Bronchial epithelial cell (primary cell): ENCODE measurements at regions not wholly inside any gene's neighbourhood (a gene's known extent, or its start where the extent isn't known, plus 50 kb on each side); places are given as distances from the start of the nearest gene placed in this dataset.
A peak's percentile ranks its signal among the peaks of the same experiment; 100 is the strongest.
"Not testable (repeated sequence)": the region's sequence is repeated elsewhere in the genome, so short reads cannot be mapped to it uniquely, and the experiment has no call there.

Experiments used
- DNase-seq: peaks from one replicate; pipeline ENCODE4 v3.0.0-alpha.2; 2010; ENCODE audit warnings: low read depth
- FAIRE-seq: peaks from 2 replicates; lab custom pipeline; 2011; peaks lifted over from hg19 to GRCh38; lab: Jason Lieb, UNC
- H3K27me3 ChIP-seq: 2 replicates; pipeline ENCODE4 v1.5.1; 2011; ENCODE audit warnings: low read length; ENCODE audit not compliant: control insufficient read depth, insufficient read depth
- H3K36me3 ChIP-seq: 2 replicates; pipeline ENCODE4 v1.5.1; 2011; ENCODE audit warnings: low read length; ENCODE audit not compliant: control insufficient read depth, insufficient read depth
- H3K4me3 ChIP-seq: 2 replicates; pipeline ENCODE4 v1.5.1; 2011; ENCODE audit warnings: mild to moderate bottlenecking, low read depth, low read length, control low read depth
- TF ChIP-seq, protein P1 (sequence below): IDR thresholded peaks from 2 replicates; pipeline ENCODE4 v1.5.1; 2011; ENCODE audit warnings: mild to moderate bottlenecking, moderate library complexity, low read length, control low read depth, inconsistent platforms; ENCODE audit not compliant: insufficient read depth, severe bottlenecking

DNA sequence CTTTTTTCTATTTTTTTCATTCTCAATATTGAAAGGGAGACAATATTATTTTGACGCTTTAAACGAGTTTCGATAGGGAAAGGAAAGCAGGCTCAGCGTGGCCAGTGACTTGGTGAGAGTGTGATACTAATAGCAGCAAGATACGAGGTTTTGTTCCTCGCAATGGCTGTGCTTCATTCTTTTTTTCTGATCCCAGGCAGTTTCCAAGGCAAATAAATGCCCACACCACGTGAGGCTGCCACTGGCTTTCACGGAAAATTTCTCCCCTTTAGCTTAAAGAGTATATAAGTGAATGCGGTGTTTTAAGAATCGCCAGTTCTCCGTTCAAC lies 196.4 kb upstream of the ZNF184 start:
- Histone ChIP-seq H3K27me3 (no peaks in the 10 kb centered on the region), H3K36me3 (no peaks in the 10 kb centered on the region), H3K4me3 (peak overlapping the region; percentile 18)
- TF ChIP-seq, protein P1, sequence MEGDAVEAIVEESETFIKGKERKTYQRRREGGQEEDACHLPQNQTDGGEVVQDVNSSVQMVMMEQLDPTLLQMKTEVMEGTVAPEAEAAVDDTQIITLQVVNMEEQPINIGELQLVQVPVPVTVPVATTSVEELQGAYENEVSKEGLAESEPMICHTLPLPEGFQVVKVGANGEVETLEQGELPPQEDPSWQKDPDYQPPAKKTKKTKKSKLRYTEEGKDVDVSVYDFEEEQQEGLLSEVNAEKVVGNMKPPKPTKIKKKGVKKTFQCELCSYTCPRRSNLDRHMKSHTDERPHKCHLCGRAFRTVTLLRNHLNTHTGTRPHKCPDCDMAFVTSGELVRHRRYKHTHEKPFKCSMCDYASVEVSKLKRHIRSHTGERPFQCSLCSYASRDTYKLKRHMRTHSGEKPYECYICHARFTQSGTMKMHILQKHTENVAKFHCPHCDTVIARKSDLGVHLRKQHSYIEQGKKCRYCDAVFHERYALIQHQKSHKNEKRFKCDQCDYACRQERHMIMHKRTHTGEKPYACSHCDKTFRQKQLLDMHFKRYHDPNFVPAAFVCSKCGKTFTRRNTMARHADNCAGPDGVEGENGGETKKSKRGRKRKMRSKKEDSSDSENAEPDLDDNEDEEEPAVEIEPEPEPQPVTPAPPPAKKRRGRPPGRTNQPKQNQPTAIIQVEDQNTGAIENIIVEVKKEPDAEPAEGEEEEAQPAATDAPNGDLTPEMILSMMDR: no peak
- FAIRE-seq (no peak), DNase-seq (peak; percentile 21)

DNA sequence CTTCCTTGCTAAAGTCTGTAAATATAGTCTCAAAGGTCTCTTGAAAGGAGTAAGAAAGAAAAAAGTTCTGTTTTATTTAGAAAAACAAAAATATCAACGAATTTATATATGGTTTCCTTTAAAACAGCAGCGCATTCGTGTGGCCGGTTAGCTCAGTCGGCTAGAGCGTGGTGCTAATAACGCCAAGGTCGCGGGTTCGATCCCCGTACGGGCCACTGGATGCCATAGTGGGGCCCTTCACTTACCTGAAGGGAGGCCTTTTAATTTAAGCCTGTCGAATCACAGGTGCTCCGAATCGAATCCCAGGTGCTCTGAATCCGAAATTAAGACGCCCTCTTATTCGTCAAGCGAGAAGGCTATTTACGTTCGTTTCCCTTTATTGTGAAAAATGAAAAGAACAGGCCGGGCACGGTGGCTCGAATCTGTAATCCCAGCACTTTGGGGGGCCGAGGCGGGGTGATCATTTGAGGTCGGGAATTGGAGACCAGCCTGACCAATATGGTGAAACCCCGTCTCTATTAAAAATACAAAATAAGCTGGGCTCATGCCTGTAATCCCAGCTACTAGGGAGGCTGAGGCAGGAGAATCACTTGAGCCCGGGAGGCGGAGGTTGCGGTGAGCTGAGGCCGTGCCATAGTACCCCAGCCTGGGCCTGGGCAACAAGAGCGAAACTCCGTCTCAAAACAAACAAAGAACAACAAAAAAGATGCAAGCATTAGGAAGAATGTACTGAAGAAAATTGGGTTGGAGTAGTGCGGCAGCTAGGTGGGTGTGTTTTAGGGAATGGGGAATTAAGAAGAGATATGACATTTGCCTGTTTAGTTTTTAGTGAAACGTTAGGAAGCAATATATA lies 195.8 kb upstream of the ZNF184 start:
- FAIRE-seq (no peak), DNase-seq (peak; percentile 80)
- TF ChIP-seq, protein P1: no peak
- Histone ChIP-seq H3K4me3 (peak overlapping the region; percentile 32), H3K36me3 (no peaks in the 10 kb centered on the region), H3K27me3 (no peaks in the 10 kb centered on the region)

DNA sequence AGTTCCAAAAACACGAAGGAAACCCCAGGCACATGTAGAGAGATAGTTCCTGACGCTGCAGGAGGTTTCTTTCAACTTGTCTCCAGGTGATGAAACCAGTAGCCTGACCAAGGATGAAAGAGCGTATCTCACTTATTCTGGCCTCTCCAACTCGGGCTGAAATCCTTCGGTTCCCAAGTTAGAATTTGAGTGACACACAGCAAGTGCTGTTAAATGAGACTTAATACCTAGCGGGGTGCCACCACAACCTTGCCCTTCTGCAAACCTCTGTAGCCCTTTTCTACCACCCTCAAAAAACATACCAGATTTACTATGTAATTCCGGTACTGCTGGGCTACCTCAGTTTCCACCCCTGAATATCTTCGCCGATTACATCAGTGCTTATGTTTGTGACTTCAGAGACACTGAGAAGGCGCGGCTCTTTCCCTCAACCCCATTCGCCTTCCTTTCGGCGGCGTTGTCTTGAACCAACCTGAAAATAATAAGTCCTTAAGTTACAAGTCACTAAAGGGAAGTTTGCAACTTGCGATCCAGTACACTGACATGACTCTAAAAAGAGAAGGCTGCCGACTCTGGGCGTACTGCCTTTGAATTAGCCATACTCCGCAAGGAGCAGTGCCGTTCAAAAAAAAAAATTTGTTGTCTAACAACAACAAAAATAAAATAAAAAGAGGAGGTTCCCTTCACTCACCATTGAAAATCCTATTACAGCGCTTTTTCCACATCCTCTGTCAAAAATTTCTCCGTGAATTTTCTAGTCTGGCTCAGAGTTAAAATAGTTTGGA lies 194.9 kb upstream of the ZNF184 start:
- TF ChIP-seq, protein P1: no peak
- H3K36me3 ChIP-seq: no peaks in the 10 kb centered on the region
- no peaks in the 10 kb centered on the region for H3K27me3 ChIP-seq
- DNase-seq (peak; percentile 18), FAIRE-seq (no peak)
- H3K4me3 ChIP-seq: peak overlapping the region; percentile 32

DNA sequence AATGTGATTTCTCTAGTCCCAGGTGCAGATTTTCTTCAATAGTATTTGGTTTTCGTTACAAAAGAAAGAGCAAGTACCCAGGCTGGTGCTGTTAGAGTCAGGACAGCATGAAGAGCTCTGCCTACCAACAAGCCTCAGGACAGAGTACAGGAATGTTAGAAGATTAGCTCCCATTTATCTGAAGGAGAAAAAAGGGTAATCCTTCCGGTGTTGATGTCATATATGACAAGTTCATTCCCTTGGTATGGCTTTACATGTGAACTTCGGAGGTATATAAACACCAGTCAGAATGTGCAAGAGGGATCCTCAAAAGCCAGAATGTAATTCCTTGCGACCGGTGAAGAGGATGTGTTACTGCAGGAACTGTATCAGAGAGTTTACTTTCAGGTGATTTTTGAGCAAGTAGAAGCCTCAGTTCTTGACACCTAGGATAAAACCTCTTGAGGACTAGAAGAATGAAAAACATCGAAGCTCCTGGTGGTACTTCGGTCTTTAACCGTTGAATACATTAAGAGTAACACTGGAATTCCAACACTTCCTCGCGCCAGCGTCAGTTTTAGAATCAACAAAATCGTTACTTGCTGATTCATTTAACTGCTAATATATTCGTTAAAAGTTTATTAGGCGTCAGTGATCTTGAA lies 194.2 kb upstream of the ZNF184 start:
- TF ChIP-seq, protein P1: no peak
- H3K27me3 ChIP-seq: no peaks in the 10 kb centered on the region
- FAIRE-seq (no peak), DNase-seq (peak; percentile 8)
- H3K36me3 ChIP-seq: no peaks in the 10 kb centered on the region
- peak overlapping the region; percentile 32 for H3K4me3 ChIP-seq

DNA sequence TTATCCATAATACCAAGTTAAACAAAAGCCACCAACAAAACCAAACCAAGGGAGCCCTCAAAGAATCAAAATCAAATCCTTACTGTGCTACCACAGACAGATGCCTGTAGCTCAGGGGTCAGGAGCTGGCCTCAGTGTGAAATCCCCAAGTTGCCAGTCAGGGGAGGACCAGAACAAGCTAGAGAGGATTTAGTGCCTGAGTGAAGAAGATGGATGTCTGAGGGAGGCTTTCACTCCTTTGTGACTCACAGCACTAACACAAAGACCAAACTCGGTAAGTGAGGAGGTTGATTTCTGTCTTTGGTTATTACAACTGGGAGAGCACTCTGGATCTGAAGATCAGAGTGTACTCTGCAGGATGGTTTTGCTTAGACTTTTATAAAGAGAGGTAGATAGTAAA lies 189.9 kb upstream of the ZNF184 start:
- no peaks in the 10 kb centered on the region for H3K27me3 ChIP-seq
- no peak overlapping the region for H3K4me3 ChIP-seq
- DNase-seq (no peak), FAIRE-seq (no peak)
- H3K36me3 ChIP-seq: no peaks in the 10 kb centered on the region
- TF ChIP-seq, protein P1: no peak

DNA sequence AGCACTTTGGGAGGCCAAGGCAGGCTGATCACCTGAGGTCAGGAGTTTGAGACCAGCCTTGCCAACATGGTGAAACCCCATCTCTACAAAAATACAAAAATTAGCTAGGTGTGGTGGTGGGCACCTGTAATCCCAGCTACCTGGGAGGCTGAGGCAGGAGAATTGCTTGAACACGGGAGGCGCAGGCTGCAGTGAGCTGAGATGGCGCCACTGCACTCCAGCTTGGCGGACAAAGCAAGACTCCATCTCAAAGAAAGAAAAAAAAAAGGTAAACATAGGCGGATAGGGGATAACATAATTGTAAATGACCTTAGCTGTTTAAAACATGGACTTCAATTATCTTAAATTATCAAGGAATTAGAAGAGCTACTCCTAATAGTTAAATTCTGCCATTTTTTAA lies 189.3 kb upstream of the ZNF184 start:
- not testable (repeated sequence) for H3K36me3 ChIP-seq, DNase-seq, FAIRE-seq, H3K4me3 ChIP-seq, H3K27me3 ChIP-seq

DNA sequence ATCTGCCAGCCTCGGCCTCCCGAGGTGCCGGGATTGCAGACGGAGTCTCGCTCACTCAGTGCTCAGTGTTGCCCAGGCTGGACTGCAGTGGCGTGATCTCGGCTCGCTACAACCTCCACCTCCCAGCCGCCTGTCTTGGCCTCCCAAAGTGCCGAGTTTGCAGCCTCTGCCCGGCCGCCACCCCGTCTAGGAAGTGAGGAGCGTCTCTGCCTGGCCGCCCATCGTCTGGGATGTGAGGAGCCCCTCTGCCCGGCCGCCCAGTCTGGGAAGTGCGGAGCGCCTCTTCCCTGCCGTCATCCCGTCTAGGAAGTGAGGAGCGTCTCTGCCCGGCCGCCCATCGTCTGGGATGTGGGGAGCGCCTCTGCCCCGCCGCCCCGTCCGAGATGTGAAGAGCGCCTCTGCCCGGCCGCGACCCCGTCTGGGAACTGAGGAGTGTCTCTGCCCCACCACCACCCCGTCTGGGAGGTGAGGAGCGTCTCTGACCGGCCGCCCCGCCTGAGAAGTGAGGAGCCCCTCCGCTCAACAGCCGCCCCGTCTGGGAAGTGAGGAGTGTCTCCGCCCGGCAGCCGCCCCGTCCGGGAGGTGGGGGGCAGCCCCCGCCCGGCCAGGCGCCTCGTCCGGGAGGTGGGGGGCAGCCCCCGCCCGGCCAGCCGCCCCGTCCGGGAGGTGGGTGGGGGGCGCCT lies 180.4 kb upstream of the ZNF184 start:
- H3K4me3 ChIP-seq, FAIRE-seq, H3K36me3 ChIP-seq, H3K27me3 ChIP-seq, DNase-seq: not testable (repeated sequence)
